ENCODE measurements at regions not wholly inside any gene's neighbourhood (a gene's known extent, or its start where the extent isn't known, plus 50 kb on each side); places are given as distances from the start of the nearest gene placed in this dataset.

DNA sequence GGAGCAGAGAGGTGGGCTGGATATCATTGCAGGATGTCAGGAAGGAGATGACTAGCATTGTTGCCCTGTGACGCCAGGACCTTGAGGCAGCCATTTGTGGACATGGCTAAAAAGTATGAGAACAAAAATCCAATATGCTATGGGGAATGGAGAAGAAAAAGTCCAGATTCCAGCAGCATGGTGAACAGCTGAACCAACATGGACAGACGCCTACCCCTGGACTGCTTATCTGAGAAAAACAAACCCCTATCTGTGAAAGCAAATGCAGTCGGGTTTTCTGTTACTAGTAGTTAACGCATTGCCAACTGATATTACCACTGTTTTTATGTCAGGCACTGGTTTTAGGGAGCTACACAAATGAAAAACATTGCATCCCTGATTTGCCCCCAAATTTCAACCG, 251.2 kb upstream of the RORA start:
- TF ChIP-seq, protein P1, sequence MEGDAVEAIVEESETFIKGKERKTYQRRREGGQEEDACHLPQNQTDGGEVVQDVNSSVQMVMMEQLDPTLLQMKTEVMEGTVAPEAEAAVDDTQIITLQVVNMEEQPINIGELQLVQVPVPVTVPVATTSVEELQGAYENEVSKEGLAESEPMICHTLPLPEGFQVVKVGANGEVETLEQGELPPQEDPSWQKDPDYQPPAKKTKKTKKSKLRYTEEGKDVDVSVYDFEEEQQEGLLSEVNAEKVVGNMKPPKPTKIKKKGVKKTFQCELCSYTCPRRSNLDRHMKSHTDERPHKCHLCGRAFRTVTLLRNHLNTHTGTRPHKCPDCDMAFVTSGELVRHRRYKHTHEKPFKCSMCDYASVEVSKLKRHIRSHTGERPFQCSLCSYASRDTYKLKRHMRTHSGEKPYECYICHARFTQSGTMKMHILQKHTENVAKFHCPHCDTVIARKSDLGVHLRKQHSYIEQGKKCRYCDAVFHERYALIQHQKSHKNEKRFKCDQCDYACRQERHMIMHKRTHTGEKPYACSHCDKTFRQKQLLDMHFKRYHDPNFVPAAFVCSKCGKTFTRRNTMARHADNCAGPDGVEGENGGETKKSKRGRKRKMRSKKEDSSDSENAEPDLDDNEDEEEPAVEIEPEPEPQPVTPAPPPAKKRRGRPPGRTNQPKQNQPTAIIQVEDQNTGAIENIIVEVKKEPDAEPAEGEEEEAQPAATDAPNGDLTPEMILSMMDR (IDR thresholded peaks at IDR 0.05), result no peak
- TF ChIP-seq POLR2A (IDR thresholded peaks at IDR 0.05) (no peak), EP300 (IDR thresholded peaks at IDR 0.05) (no peak)
- WGBS, 2 donors, result 82 to 88% methylated on average over 5 of the region's 5 CpGs
- DNase-seq (ENCODE audit: low spot score in 2 of 2), result no peak
- Histone ChIP-seq H3K36me3 (no peaks in the 10 kb centered on the region), H3K9me3 (no peaks in the 10 kb centered on the region), H3K4me1 (no peaks in the 10 kb centered on the region), H3K27me3 (no peaks in the 10 kb centered on the region), H3K4me3 (no peak overlapping the region), H3K27ac (no peak overlapping the region)

DNA sequence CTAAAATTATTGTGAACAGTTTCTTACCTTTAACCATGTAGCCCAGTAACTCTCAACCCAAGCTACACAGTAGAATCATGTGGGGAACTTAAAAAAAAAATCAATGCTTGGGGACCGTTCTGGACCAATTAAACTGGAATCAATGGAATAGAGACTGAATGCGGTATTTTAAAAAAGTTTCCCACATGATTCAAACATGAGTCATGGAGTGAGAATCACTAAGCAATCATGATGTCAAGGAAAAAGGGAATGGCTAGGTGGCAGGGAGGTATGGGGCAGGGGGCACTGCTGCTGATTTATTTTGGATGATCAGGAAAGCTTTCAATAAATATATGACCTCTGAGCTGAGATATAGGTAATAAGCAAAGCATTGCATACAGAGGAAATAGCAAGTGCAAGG, 250.5 kb upstream of the RORA start:
- H3K36me3 ChIP-seq, result no peaks in the 10 kb centered on the region

GRCh38 chr15:61476741-61477140, 247.6 kb upstream of the RORA start:
- Histone ChIP-seq H3K4me1 (no peaks in the 10 kb centered on the region), H3K36me3 (no peaks in the 10 kb centered on the region), H3K4me3 (no peak overlapping the region), H3K27ac (no peak overlapping the region), H3K27me3 (no peaks in the 10 kb centered on the region), H3K9me3 (no peaks in the 10 kb centered on the region)
- 97 to 98% methylated on average over 1 of the region's 1 CpG for WGBS, 2 donors
- DNase-seq (ENCODE audit: low spot score in 2 of 2), result no peak
- TF ChIP-seq EP300 (IDR thresholded peaks at IDR 0.05), result no peak
- no peak for TF ChIP-seq POLR2A (IDR thresholded peaks at IDR 0.05)
- TF ChIP-seq, protein P1 (IDR thresholded peaks at IDR 0.05), result no peak

More for the DNA sequence above, 250.5 kb upstream of the RORA start:
- Histone ChIP-seq H3K27ac (no peak overlapping the region), H3K4me1 (no peaks in the 10 kb centered on the region), H3K9me3 (no peaks in the 10 kb centered on the region), H3K27me3 (no peaks in the 10 kb centered on the region), H3K4me3 (no peak overlapping the region)
- TF ChIP-seq EP300 (IDR thresholded peaks at IDR 0.05) (no peak), POLR2A (IDR thresholded peaks at IDR 0.05) (no peak)
- TF ChIP-seq, protein P1 (IDR thresholded peaks at IDR 0.05), result no peak
- 59 to 61% methylated on average over 2 of the region's 2 CpGs for WGBS, 2 donors
- no peak for DNase-seq (ENCODE audit: low spot score in 2 of 2)

- Histone ChIP-seq H3K36me3 (no peaks in the 10 kb centered on the region), H3K27ac (no peak overlapping the region), H3K4me3 (no peak overlapping the region), H3K4me1 (no peaks in the 10 kb centered on the region), H3K27me3 (no peaks in the 10 kb centered on the region), H3K9me3 (no peaks in the 10 kb centered on the region)
- no peak for DNase-seq (ENCODE audit: low spot score in 2 of 2)
- WGBS, 2 donors, result 63 to 80% methylated on average over 1 of the region's 1 CpG
- no peak for TF ChIP-seq POLR2A (IDR thresholded peaks at IDR 0.05)
- TF ChIP-seq, protein P1 (IDR thresholded peaks at IDR 0.05), result no peak
- TF ChIP-seq EP300 (IDR thresholded peaks at IDR 0.05), result no peak
Observed at GRCh38 chr15:61474796-61475195, 245.7 kb upstream of the RORA start.

DNA sequence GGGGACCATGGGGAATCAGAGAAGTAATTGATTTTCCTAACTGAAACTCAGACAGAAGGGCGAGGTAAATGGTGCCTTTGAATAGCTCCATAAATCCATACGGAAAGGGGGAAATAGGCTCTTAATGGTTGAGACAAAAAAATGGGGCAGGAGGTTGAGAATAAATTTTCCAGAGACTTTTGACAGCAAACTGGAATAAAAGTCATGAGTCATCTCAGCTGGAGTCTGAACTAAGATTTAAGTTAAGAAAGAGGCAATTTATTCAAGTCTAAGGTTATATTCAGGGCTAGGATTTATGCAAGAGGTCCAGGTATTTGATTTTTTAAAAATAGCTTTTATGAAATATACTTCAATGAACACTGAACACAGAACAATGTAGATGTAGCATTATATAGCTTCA, 238.7 kb upstream of the RORA start:
- no peaks in the 10 kb centered on the region for H3K36me3 ChIP-seq
- DNase-seq (ENCODE audit: low spot score in 2 of 2), result no peak
- no peak for TF ChIP-seq EP300 (IDR thresholded peaks at IDR 0.05)
- no peak for TF ChIP-seq POLR2A (IDR thresholded peaks at IDR 0.05)
- no peaks in the 10 kb centered on the region for H3K4me1 ChIP-seq
- H3K27ac ChIP-seq, result no peak overlapping the region
- 43 to 45% methylated on average over 2 of the region's 2 CpGs for WGBS, 2 donors
- H3K27me3 ChIP-seq, result no peaks in the 10 kb centered on the region
- no peak overlapping the region for H3K4me3 ChIP-seq
- no peaks in the 10 kb centered on the region for H3K9me3 ChIP-seq

Measured in tibial nerve (tissue), 4 donors.